Suppressor macrophage treated with lipopolysaccharide for 1 hour (primary cell): ENCODE measurements at regions not wholly inside any gene's neighbourhood (a gene's known extent, or its start where the extent isn't known, plus 50 kb on each side); places are given as distances from the start of the nearest gene placed in this dataset.
"Not testable (repeated sequence)": the region's sequence is repeated elsewhere in the genome, so short reads cannot be mapped to it uniquely, and the experiment has no call there.

ENCODE experiments used
- DNase-seq, 3 donors: peaks; one replicate each; pipeline ENCODE4 v3.0.0-alpha.2; 2020 to 2022

- no peak for DNase-seq
Observed at GRCh38 chr10:34058845-34059614, 724.6 kb upstream of the NRP1 start.

GRCh38 chr10:34055410-34055985 lies 721.0 kb upstream of the NRP1 start:
- DNase-seq, result not testable (repeated sequence)

- no peak for DNase-seq
Observed at GRCh38 chr10:34049887-34050286, 715.4 kb upstream of the NRP1 start.

GRCh38 chr10:34049469-34049868 lies 715.0 kb upstream of the NRP1 start:
- no peak for DNase-seq

GRCh38 chr10:34047389-34047788 lies 712.9 kb upstream of the NRP1 start:
- DNase-seq, result no peak

- no peak for DNase-seq
Observed at GRCh38 chr10:34046506-34047034, 712.1 kb upstream of the NRP1 start.

- DNase-seq, result no peak
Observed at GRCh38 chr10:34045571-34046190, 711.2 kb upstream of the NRP1 start.

GRCh38 chr10:34041871-34042270 lies 707.4 kb upstream of the NRP1 start:
- DNase-seq, result no peak

GRCh38 chr10:34037499-34037898 lies 703.0 kb upstream of the NRP1 start:
- no peak for DNase-seq

GRCh38 chr10:34035241-34035790 lies 700.8 kb upstream of the NRP1 start:
- not testable (repeated sequence) for DNase-seq

GRCh38 chr10:34033078-34033477 lies 698.6 kb upstream of the NRP1 start:
- no peak for DNase-seq

- no peak for DNase-seq
Observed at GRCh38 chr10:34032564-34032963, 698.1 kb upstream of the NRP1 start.

GRCh38 chr10:34031400-34031799 lies 696.9 kb upstream of the NRP1 start:
- peak; percentile 70 to 81 (median 75) for DNase-seq

GRCh38 chr10:34029455-34029854 lies 695.0 kb upstream of the NRP1 start:
- no peak for DNase-seq

- DNase-seq, result no peak
Observed at GRCh38 chr10:34028936-34029335, 694.5 kb upstream of the NRP1 start.

- DNase-seq, result peak; percentile 53 to 62 (median 55)
Observed at GRCh38 chr10:34024693-34025425, 690.4 kb upstream of the NRP1 start.

- no peak for DNase-seq
Observed at GRCh38 chr10:34024282-34024681, 689.8 kb upstream of the NRP1 start.

GRCh38 chr10:34022195-34022594 lies 687.7 kb upstream of the NRP1 start:
- DNase-seq, result no peak

- DNase-seq, result no peak
Observed at GRCh38 chr10:34018784-34019183, 684.3 kb upstream of the NRP1 start.

GRCh38 chr10:34018129-34018528 lies 683.7 kb upstream of the NRP1 start:
- DNase-seq, result peak in 2 of 3 donors; percentile 15 to 18

GRCh38 chr10:34017281-34017680 lies 682.8 kb upstream of the NRP1 start:
- DNase-seq, result no peak

- DNase-seq, result no peak
Observed at GRCh38 chr10:34016576-34016975, 682.1 kb upstream of the NRP1 start.

GRCh38 chr10:34015700-34016099 lies 681.2 kb upstream of the NRP1 start:
- no peak for DNase-seq
